ENCODE measurements at regions not wholly inside any gene's neighbourhood (a gene's known extent, or its start where the extent isn't known, plus 50 kb on each side); places are given as distances from the start of the nearest gene placed in this dataset.

GRCh38 chr5:57817001-57817453, 334.4 kb upstream of the ACTBL2 start:
- no peaks in the 10 kb centered on the region for H3K27me3 ChIP-seq (ENCODE audit: control insufficient read depth, insufficient read depth, low read length)
- peaks cover 14% of the 10 kb centered on the region for H3K4me1 ChIP-seq (ENCODE audit: control insufficient read depth, insufficient read depth, low read length)
- no peak overlapping the region for H3K27ac ChIP-seq (ENCODE audit: low read depth, low read length)
- H3K9ac ChIP-seq (ENCODE audit: low read length): no peak overlapping the region
- H3K9me3 ChIP-seq (ENCODE audit: control insufficient read depth, insufficient read depth, low read depth, low read length): peaks cover 3% of the 10 kb centered on the region; the same call in 1 of the 2 replicates
- H3K4me3 ChIP-seq (ENCODE audit: low read depth, low read length): no peak overlapping the region
- H3K36me3 ChIP-seq (ENCODE audit: control insufficient read depth, insufficient read depth, low read length): no peaks in the 10 kb centered on the region

- 0 out of 2 replicates have a peak, but pooled peaks cover 3% of the 10 kb centered on the region for H3K9me3 ChIP-seq (ENCODE audit: control insufficient read depth, insufficient read depth, low read depth, low read length)
- 0 out of 2 replicates have a peak overlapping the region, but pooled peaks have one; percentile 20 for H3K27ac ChIP-seq (ENCODE audit: low read depth, low read length)
- H3K9ac ChIP-seq (ENCODE audit: low read length): no peak overlapping the region
- H3K27me3 ChIP-seq (ENCODE audit: control insufficient read depth, insufficient read depth, low read length): no peaks in the 10 kb centered on the region
- H3K36me3 ChIP-seq (ENCODE audit: control insufficient read depth, insufficient read depth, low read length): no peaks in the 10 kb centered on the region
- H3K4me3 ChIP-seq (ENCODE audit: low read depth, low read length): no peak overlapping the region
- H3K4me1 ChIP-seq (ENCODE audit: control insufficient read depth, insufficient read depth, low read length): peaks cover 14% of the 10 kb centered on the region
These were observed 333.5 kb upstream of the ACTBL2 start for GRCh38 chr5:57816108-57816507.

GRCh38 chr5:57805732-57806131, 323.1 kb upstream of the ACTBL2 start:
- H3K27me3 ChIP-seq (ENCODE audit: control insufficient read depth, insufficient read depth, low read length): no peaks in the 10 kb centered on the region
- no peaks in the 10 kb centered on the region for H3K36me3 ChIP-seq (ENCODE audit: control insufficient read depth, insufficient read depth, low read length)
- H3K4me3 ChIP-seq (ENCODE audit: low read depth, low read length): no peak overlapping the region
- no peaks in the 10 kb centered on the region for H3K4me1 ChIP-seq (ENCODE audit: control insufficient read depth, insufficient read depth, low read length)
- no peak overlapping the region for H3K9ac ChIP-seq (ENCODE audit: low read length)
- no peaks in the 10 kb centered on the region for H3K9me3 ChIP-seq (ENCODE audit: control insufficient read depth, insufficient read depth, low read depth, low read length)
- no peak overlapping the region for H3K27ac ChIP-seq (ENCODE audit: low read depth, low read length)

GRCh38 chr5:57805170-57805569, 322.6 kb upstream of the ACTBL2 start:
- no peak overlapping the region for H3K4me3 ChIP-seq (ENCODE audit: low read depth, low read length)
- H3K27ac ChIP-seq (ENCODE audit: low read depth, low read length): no peak overlapping the region

GRCh38 chr5:57804505-57804904, 321.9 kb upstream of the ACTBL2 start:
- no peak overlapping the region for H3K9ac ChIP-seq (ENCODE audit: low read length)

More at GRCh38 chr5:57805170-57805569, 322.6 kb upstream of the ACTBL2 start:
- Histone ChIP-seq H3K36me3 (ENCODE audit: control insufficient read depth, insufficient read depth, low read length) (no peaks in the 10 kb centered on the region), H3K9ac (ENCODE audit: low read length) (no peak overlapping the region), H3K9me3 (ENCODE audit: control insufficient read depth, insufficient read depth, low read depth, low read length) (no peaks in the 10 kb centered on the region), H3K4me1 (ENCODE audit: control insufficient read depth, insufficient read depth, low read length) (no peaks in the 10 kb centered on the region), H3K27me3 (ENCODE audit: control insufficient read depth, insufficient read depth, low read length) (no peaks in the 10 kb centered on the region)

GRCh38 chr5:57804007-57804444, 321.4 kb upstream of the ACTBL2 start:
- Histone ChIP-seq H3K9ac (ENCODE audit: low read length) (no peak overlapping the region), H3K9me3 (ENCODE audit: control insufficient read depth, insufficient read depth, low read depth, low read length) (no peaks in the 10 kb centered on the region), H3K4me3 (ENCODE audit: low read depth, low read length) (no peak overlapping the region), H3K27ac (ENCODE audit: low read depth, low read length) (no peak overlapping the region), H3K36me3 (ENCODE audit: control insufficient read depth, insufficient read depth, low read length) (no peaks in the 10 kb centered on the region), H3K4me1 (ENCODE audit: control insufficient read depth, insufficient read depth, low read length) (no peaks in the 10 kb centered on the region), H3K27me3 (ENCODE audit: control insufficient read depth, insufficient read depth, low read length) (no peaks in the 10 kb centered on the region)

More at GRCh38 chr5:57804505-57804904, 321.9 kb upstream of the ACTBL2 start:
- Histone ChIP-seq H3K27me3 (ENCODE audit: control insufficient read depth, insufficient read depth, low read length) (no peaks in the 10 kb centered on the region), H3K9me3 (ENCODE audit: control insufficient read depth, insufficient read depth, low read depth, low read length) (no peaks in the 10 kb centered on the region), H3K27ac (ENCODE audit: low read depth, low read length) (no peak overlapping the region), H3K36me3 (ENCODE audit: control insufficient read depth, insufficient read depth, low read length) (no peaks in the 10 kb centered on the region), H3K4me3 (ENCODE audit: low read depth, low read length) (no peak overlapping the region), H3K4me1 (ENCODE audit: control insufficient read depth, insufficient read depth, low read length) (no peaks in the 10 kb centered on the region)

- H3K9me3 ChIP-seq (ENCODE audit: control insufficient read depth, insufficient read depth, low read depth, low read length): no peaks in the 10 kb centered on the region
- no peak overlapping the region for H3K27ac ChIP-seq (ENCODE audit: low read depth, low read length)
- no peak overlapping the region for H3K9ac ChIP-seq (ENCODE audit: low read length)
- no peaks in the 10 kb centered on the region for H3K27me3 ChIP-seq (ENCODE audit: control insufficient read depth, insufficient read depth, low read length)
- H3K4me3 ChIP-seq (ENCODE audit: low read depth, low read length): no peak overlapping the region
- no peaks in the 10 kb centered on the region for H3K36me3 ChIP-seq (ENCODE audit: control insufficient read depth, insufficient read depth, low read length)
- no peaks in the 10 kb centered on the region for H3K4me1 ChIP-seq (ENCODE audit: control insufficient read depth, insufficient read depth, low read length)
These were observed 319.5 kb upstream of the ACTBL2 start for GRCh38 chr5:57802131-57802530.

- Histone ChIP-seq H3K36me3 (ENCODE audit: control insufficient read depth, insufficient read depth, low read length) (no peaks in the 10 kb centered on the region), H3K9me3 (ENCODE audit: control insufficient read depth, insufficient read depth, low read depth, low read length) (no peaks in the 10 kb centered on the region), H3K27ac (ENCODE audit: low read depth, low read length) (no peak overlapping the region), H3K27me3 (ENCODE audit: control insufficient read depth, insufficient read depth, low read length) (no peaks in the 10 kb centered on the region), H3K9ac (ENCODE audit: low read length) (no peak overlapping the region), H3K4me3 (ENCODE audit: low read depth, low read length) (no peak overlapping the region), H3K4me1 (ENCODE audit: control insufficient read depth, insufficient read depth, low read length) (no peaks in the 10 kb centered on the region)
These were observed 312.6 kb upstream of the ACTBL2 start for GRCh38 chr5:57795203-57795602.

- H3K4me1 ChIP-seq (ENCODE audit: control insufficient read depth, insufficient read depth, low read length): no peaks in the 10 kb centered on the region
- H3K36me3 ChIP-seq (ENCODE audit: control insufficient read depth, insufficient read depth, low read length): no peaks in the 10 kb centered on the region
- H3K9ac ChIP-seq (ENCODE audit: low read length): no peak overlapping the region
- no peak overlapping the region for H3K4me3 ChIP-seq (ENCODE audit: low read depth, low read length)
- no peaks in the 10 kb centered on the region for H3K27me3 ChIP-seq (ENCODE audit: control insufficient read depth, insufficient read depth, low read length)
- H3K27ac ChIP-seq (ENCODE audit: low read depth, low read length): no peak overlapping the region
- H3K9me3 ChIP-seq (ENCODE audit: control insufficient read depth, insufficient read depth, low read depth, low read length): no peaks in the 10 kb centered on the region
These were observed 309.3 kb upstream of the ACTBL2 start for GRCh38 chr5:57791875-57792274.

- H3K4me3 ChIP-seq (ENCODE audit: low read depth, low read length): no peak overlapping the region
- no peaks in the 10 kb centered on the region for H3K4me1 ChIP-seq (ENCODE audit: control insufficient read depth, insufficient read depth, low read length)
- no peak overlapping the region for H3K9ac ChIP-seq (ENCODE audit: low read length)
- no peaks in the 10 kb centered on the region for H3K36me3 ChIP-seq (ENCODE audit: control insufficient read depth, insufficient read depth, low read length)
- no peaks in the 10 kb centered on the region for H3K9me3 ChIP-seq (ENCODE audit: control insufficient read depth, insufficient read depth, low read depth, low read length)
- H3K27me3 ChIP-seq (ENCODE audit: control insufficient read depth, insufficient read depth, low read length): no peaks in the 10 kb centered on the region
- H3K27ac ChIP-seq (ENCODE audit: low read depth, low read length): no peak overlapping the region
These were observed 303.3 kb upstream of the ACTBL2 start for GRCh38 chr5:57785946-57786345.

GRCh38 chr5:57784121-57784520, 301.5 kb upstream of the ACTBL2 start:
- no peaks in the 10 kb centered on the region for H3K9me3 ChIP-seq (ENCODE audit: control insufficient read depth, insufficient read depth, low read depth, low read length)
- no peak overlapping the region for H3K4me3 ChIP-seq (ENCODE audit: low read depth, low read length)
- H3K27ac ChIP-seq (ENCODE audit: low read depth, low read length): no peak overlapping the region
- H3K36me3 ChIP-seq (ENCODE audit: control insufficient read depth, insufficient read depth, low read length): no peaks in the 10 kb centered on the region
- no peak overlapping the region for H3K9ac ChIP-seq (ENCODE audit: low read length)
- H3K27me3 ChIP-seq (ENCODE audit: control insufficient read depth, insufficient read depth, low read length): no peaks in the 10 kb centered on the region
- no peaks in the 10 kb centered on the region for H3K4me1 ChIP-seq (ENCODE audit: control insufficient read depth, insufficient read depth, low read length)

- Histone ChIP-seq H3K27ac (ENCODE audit: low read depth, low read length) (no peak overlapping the region), H3K27me3 (ENCODE audit: control insufficient read depth, insufficient read depth, low read length) (no peaks in the 10 kb centered on the region), H3K9me3 (ENCODE audit: control insufficient read depth, insufficient read depth, low read depth, low read length) (no peaks in the 10 kb centered on the region), H3K4me1 (ENCODE audit: control insufficient read depth, insufficient read depth, low read length) (no peaks in the 10 kb centered on the region; the same call in 1 of the 2 replicates), H3K4me3 (ENCODE audit: low read depth, low read length) (no peak overlapping the region), H3K9ac (ENCODE audit: low read length) (no peak overlapping the region), H3K36me3 (ENCODE audit: control insufficient read depth, insufficient read depth, low read length) (no peaks in the 10 kb centered on the region)
These were observed 301.1 kb upstream of the ACTBL2 start for GRCh38 chr5:57783693-57784092.
